22Rv1 (cell line): ENCODE measurements at regions not wholly inside any gene's neighbourhood (a gene's known extent, or its start where the extent isn't known, plus 50 kb on each side); places are given as distances from the start of the nearest gene placed in this dataset.
"Not testable (repeated sequence)": the region's sequence is repeated elsewhere in the genome, so short reads cannot be mapped to it uniquely, and the experiment has no call there.

Experiments used
- H3K27ac ChIP-seq: fragments of 450-650 bp; 2 replicates; pipeline ENCODE4 v1.5.1; 2017
- ZFX ChIP-seq: fragments of 450-650 bp; IDR thresholded peaks from 2 replicates; pipeline ENCODE4 v1.6.1; 2017; ENCODE audit warnings: antibody characterized with exemption, borderline replicate concordance
- TF ChIP-seq, protein P1 (sequence below): fragments of 450-650 bp; IDR thresholded peaks from 2 replicates; pipeline ENCODE4 v1.5.1; 2017; ENCODE audit warnings: mild to moderate bottlenecking

DNA sequence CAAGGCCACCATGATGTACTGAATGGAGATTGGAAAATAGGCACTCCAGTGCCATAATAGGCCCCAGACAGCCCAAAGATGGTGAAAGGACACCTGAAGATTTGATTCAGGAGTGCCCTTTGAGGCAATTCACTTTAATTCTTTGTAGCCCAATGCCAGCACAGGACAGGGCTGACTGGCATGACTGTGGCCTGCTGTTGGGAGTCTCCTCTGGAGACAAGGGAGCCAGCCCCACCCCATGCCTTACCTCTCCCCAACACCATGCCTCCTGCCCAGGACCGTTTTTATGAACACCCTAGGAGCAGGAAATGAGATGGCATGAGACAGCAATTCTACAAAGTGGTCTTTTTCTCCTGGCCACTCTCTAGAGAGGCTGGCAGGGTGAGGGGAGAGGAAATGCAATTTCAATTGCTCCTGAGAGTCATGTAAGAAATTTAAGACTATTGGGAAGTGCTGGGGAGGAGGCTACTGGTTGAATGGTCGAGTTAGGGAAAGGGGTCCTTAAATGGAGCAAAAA is 94.2 kb upstream of the MAMLD1 start:
- TF ChIP-seq ZFX = no peak
- TF ChIP-seq, protein P1, sequence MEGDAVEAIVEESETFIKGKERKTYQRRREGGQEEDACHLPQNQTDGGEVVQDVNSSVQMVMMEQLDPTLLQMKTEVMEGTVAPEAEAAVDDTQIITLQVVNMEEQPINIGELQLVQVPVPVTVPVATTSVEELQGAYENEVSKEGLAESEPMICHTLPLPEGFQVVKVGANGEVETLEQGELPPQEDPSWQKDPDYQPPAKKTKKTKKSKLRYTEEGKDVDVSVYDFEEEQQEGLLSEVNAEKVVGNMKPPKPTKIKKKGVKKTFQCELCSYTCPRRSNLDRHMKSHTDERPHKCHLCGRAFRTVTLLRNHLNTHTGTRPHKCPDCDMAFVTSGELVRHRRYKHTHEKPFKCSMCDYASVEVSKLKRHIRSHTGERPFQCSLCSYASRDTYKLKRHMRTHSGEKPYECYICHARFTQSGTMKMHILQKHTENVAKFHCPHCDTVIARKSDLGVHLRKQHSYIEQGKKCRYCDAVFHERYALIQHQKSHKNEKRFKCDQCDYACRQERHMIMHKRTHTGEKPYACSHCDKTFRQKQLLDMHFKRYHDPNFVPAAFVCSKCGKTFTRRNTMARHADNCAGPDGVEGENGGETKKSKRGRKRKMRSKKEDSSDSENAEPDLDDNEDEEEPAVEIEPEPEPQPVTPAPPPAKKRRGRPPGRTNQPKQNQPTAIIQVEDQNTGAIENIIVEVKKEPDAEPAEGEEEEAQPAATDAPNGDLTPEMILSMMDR = no peak
- H3K27ac ChIP-seq = no peak overlapping the region

DNA sequence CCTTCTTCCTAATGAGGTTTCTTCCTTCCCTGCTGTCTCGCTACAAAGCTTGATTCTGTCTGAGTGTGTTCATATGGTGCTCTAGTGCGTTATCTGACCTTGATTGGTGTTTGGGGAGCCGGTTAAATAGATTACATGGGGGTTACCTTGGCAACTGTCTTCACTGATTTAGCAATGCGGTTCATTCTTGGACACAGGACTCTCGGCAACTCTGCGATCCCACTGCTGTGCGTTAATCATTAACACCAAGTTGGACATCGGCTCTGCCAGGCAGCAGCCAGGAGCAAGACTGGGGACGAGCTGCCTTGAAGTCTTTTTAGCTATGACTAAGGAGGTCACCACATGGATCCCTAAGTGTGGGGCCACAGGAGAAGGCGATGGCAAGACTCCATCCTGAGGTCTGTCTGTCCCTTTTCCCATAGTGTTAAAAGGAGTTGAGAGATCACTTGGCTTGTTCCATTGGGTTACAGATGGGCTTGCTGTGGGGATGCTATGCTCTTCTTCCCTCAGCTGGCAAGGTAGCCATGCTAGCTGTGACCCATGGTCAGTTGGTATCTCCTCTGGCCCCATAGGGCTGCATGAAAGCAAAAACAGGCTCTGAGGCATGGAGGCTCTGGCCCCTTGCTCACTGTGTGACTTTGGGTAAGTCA is 93.4 kb upstream of the MAMLD1 start:
- peak overlapping the region; percentile 18; the same call in 1 of the 2 replicates for H3K27ac ChIP-seq
- no peak for TF ChIP-seq ZFX
- TF ChIP-seq, protein P1 = no peak

DNA sequence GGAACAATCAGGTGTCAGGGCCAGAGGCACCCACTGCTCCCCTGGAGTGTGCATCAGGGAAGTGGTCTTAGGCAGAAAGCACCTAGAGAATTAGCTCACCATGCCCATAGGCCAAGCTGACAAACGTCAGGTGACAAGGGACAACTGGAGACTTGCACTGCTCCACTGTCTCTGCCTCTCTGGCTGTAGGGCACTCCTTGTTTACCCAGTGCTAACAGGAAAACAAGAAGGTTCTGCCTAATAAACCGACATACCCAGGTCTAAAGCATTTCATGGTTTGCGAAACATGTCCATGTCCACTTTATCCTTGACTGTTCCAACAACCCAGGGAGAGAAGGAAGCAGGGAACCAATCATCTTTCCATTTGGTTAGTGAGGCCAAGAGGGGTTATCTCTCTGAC is 92.5 kb upstream of the MAMLD1 start:
- no peak overlapping the region for H3K27ac ChIP-seq
- TF ChIP-seq, protein P1 = no peak
- TF ChIP-seq ZFX = no peak

DNA sequence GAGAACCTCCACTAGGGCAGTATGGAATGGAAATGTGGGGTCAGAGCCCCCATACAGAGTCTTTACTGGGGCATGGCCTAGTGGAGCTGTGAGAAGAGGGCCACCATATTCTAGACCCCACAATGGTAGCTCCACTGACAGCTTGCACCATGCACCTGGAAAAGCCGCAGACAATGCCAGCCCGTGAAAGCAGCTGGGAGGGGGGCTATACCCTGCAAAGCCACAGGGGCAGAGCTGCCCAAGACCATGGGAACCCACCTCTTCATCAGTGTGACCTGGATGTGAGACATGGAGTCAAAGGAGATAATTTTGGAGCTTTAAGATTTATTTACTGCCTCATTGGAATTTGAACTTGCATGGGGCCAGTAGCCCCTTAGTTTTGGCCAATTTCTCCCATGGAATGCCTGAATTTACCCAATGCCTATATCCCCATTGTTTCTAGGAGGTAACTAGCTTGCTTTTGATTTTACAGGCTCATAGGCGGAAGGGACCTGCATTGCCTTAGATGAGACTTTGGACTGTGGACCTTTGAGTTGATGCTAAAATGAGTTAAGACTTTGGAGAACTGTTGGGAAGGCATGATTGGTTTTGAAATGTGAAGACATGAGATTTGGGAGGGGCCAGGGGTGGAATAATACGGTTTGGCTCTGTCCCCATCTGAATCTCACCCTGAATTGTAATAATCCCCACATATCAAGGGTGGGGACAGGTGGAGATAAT is 89.4 kb upstream of the MAMLD1 start:
- not testable (repeated sequence) for H3K27ac ChIP-seq

DNA sequence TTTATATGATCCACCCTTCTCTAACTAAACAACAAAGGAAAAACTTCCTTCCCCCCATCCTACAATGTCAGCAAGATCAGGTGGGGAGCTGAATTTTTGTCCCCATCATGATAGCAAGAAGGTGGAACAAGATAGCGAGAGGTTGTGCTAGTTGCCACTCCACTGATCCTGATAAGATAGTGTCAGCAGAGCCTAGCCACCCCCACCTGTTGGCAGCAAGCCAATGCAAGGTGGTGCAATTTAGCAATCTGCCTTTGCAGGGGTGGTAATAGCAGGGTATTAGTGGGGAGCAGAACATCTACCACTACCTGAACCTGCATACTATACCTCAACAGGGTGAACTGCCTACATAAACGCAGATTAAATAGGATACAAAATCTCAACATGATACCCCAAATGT is 80.2 kb upstream of the MAMLD1 start:
- TF ChIP-seq, protein P1 = no peak
- TF ChIP-seq ZFX = no peak
- no peak overlapping the region for H3K27ac ChIP-seq

DNA sequence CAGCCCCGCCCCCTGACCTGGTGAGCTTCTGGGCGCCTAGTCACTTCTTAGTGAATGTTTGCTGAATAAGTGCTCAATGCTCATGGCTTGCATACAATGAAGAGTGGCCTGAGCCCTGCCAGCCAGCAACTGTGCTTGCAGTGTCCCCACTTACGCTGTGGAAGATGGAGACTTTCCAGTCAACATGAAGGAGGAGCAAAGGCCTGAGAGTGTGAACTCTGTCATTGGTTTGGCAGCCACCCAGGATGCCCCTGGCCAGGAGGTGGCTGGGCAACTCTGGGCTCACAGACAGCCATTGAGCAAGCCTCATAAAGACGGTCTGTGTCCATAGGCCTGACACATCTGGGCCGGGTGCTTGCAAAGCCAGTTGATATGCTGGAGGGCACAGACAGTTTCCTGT is 72.1 kb upstream of the MAMLD1 start:
- TF ChIP-seq ZFX = no peak
- TF ChIP-seq, protein P1 = no peak
- no peak overlapping the region for H3K27ac ChIP-seq

DNA sequence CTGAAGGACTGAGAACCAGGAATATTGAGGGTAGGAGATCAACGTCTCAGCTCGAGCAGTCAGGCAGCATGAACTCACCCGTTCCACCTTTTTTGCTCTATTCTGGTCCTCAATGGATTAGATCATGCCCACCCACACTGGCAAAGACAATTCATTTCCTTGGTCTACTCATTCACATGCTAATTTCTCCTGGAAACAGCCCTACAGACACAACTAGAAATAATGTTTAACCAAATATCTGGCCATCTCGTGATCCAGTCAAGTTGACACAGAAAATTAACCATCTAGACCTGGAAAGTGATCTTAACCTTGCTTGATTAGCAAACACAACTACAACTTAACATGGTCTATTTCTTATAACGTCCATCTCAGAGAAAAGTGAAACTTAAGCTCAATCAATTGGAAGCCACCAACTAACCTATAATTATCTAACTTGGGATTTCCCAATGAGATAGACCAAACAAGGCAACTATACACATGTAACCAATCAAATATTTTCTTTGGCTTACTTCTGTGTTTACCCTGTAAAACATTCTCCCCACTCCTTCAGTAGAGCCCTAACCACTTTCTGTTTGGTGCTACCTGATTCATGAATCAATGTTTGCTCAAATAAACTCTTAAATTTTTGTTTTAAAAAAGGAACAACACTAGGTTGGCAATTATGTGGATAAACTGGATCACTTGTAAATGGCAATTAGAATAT is 69.7 kb upstream of the MAMLD1 start:
- H3K27ac ChIP-seq = peak overlapping the region; percentile 50
- no peak for TF ChIP-seq ZFX
- TF ChIP-seq, protein P1 = no peak
